ENCODE measurements at regions not wholly inside any gene's neighbourhood (a gene's known extent, or its start where the extent isn't known, plus 50 kb on each side); places are given as distances from the start of the nearest gene placed in this dataset.
"Not testable (repeated sequence)": the region's sequence is repeated elsewhere in the genome, so short reads cannot be mapped to it uniquely, and the experiment has no call there.

GRCh38 chr6:105858639-105859038 is 227.5 kb upstream of the PRDM1 start:
- not testable (repeated sequence) for TF ChIP-seq EZH2phosphoT487 (IDR thresholded peaks at IDR 0.05; ENCODE audit: borderline replicate concordance, low read depth, low read length); CTCF (conservative IDR thresholded peaks at IDR 0.05; ENCODE audit: low read length)

Data from OCI-LY7 (cell line).